ENCODE measurements at regions not wholly inside any gene's neighbourhood (a gene's known extent, or its start where the extent isn't known, plus 50 kb on each side); places are given as distances from the start of the nearest gene placed in this dataset.

DNA sequence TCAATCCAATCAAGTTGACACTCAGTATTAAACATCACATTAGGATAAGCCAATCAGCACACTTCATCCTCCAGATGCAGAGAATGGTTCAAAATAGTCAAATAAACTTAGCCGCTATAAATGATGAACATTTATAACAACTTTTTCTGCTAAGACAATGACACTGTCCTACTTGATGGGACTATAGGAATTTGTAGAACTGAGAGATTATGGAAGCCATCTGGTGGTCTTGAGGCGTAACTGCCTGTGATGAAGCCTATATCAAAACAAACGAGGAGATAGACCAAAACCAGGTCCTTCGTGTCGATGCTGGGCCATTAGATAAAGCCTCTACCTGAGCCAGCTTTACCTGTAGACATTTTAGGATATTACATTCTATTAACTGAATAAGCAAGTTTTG, 631.1 kb downstream of the COL12A1 start:
- H3K36me3 ChIP-seq (ENCODE audit: control insufficient read depth, insufficient read depth, low read length): no peaks in the 10 kb centered on the region
- 2% methylated on average over 5 of the region's 5 CpGs for WGBS (ENCODE audit: insufficient coverage, low coverage, missing lambda C conversion rate)
- no TSS peak for BruUV-seq (replicated peaks)
- no peaks in the 10 kb centered on the region for H3K9me3 ChIP-seq (replicated peaks; ENCODE audit: control insufficient read depth, insufficient read depth, low read depth, low read length)
- no peaks in the 10 kb centered on the region for H4K20me1 ChIP-seq (replicated peaks; ENCODE audit: control insufficient read depth, insufficient read depth, low read length)
- in situ Hi-C loops (cut with MboI): no loop called here
- H3K4me3 ChIP-seq: no peak overlapping the region
- no peak overlapping the region for H3K9ac ChIP-seq (ENCODE audit: insufficient read depth in 1 of 2, low read depth in 2 of 2, low read length in 2 of 2)
- TF ChIP-seq ZNF830 (CRISPR knock-in tag; IDR thresholded peaks at IDR 0.05) (no peak), RAD21 (CRISPR knock-in tag; conservative IDR thresholded peaks at IDR 0.05 in 1 of 2, IDR thresholded peaks at IDR 0.05 in 1 of 2) (peak in 1 of 2 experiments; percentile 39; a peak in 2 of 4 replicates)
- TF ChIP-seq, protein P1, sequence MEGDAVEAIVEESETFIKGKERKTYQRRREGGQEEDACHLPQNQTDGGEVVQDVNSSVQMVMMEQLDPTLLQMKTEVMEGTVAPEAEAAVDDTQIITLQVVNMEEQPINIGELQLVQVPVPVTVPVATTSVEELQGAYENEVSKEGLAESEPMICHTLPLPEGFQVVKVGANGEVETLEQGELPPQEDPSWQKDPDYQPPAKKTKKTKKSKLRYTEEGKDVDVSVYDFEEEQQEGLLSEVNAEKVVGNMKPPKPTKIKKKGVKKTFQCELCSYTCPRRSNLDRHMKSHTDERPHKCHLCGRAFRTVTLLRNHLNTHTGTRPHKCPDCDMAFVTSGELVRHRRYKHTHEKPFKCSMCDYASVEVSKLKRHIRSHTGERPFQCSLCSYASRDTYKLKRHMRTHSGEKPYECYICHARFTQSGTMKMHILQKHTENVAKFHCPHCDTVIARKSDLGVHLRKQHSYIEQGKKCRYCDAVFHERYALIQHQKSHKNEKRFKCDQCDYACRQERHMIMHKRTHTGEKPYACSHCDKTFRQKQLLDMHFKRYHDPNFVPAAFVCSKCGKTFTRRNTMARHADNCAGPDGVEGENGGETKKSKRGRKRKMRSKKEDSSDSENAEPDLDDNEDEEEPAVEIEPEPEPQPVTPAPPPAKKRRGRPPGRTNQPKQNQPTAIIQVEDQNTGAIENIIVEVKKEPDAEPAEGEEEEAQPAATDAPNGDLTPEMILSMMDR (IDR thresholded peaks at IDR 0.05 in 2 of 3, conservative IDR thresholded peaks at IDR 0.05 in 1 of 3; ENCODE audit: insufficient read depth in 2 of 3, low read depth in 1 of 3, low read length in 3 of 3): 0 out of 6 replicates have a peak, but pooled peaks of 2 of the 3 experiments have one; percentile 18 to 19
- H3K27ac ChIP-seq (ENCODE audit: extremely low read depth, low read depth, low read length): no peak overlapping the region
- DNase-seq (ENCODE audit: extremely low read depth in 1 of 4, low spot score in 3 of 4) (peak in 3 of 4 experiments; percentile 2 to 9 (median 9)), ATAC-seq (no peak), FAIRE-seq (no peak)
- H2AFZ ChIP-seq (ENCODE audit: low read depth, low read length): no peak overlapping the region
- no peaks in the 10 kb centered on the region for H3K79me2 ChIP-seq (ENCODE audit: control insufficient read depth, insufficient read depth, low read length)
- ChIA-PET CTCF (ENCODE audit: low intra/inter-chr PET ratio) (no interaction called here), POLR2A (no interaction called here)
- intact Hi-C loops (cut with micrococcal nuclease): no loop called here
- H3K27me3 ChIP-seq (ENCODE audit: control insufficient read depth in 2 of 2, insufficient read depth in 2 of 2, low read length in 2 of 2): no peaks in the 10 kb centered on the region
- H3K9me1 ChIP-seq (ENCODE audit: control insufficient read depth, insufficient read depth, low read length): no peaks in the 10 kb centered on the region
- H3K4me2 ChIP-seq (ENCODE audit: insufficient read depth, low read length): no peak overlapping the region
- no peaks in the 10 kb centered on the region for H3K4me1 ChIP-seq (replicated peaks in 1 of 2; ENCODE audit: control insufficient read depth in 2 of 2, insufficient read depth in 2 of 2, low read length in 2 of 2)

DNA sequence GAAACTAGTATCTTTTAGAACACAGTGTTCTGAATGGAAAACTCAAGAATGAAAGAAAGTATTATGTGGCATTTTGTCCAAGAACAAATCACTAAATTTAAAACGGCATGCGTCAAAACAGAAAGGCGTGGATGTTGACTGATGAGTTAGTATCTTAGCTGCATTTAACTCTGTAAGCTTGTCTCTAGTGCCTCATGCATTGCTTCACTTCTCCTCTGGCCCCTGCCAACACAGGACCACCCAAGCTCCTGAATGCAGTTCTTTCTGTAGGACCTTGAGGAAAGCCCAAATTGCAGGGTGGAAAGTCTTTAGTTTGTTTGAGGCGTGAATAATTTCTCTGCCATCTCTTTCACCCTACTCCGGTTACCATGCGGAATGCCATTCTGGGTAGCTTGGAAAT, 632.2 kb downstream of the COL12A1 start:
- ChIA-PET CTCF (ENCODE audit: low intra/inter-chr PET ratio) (no interaction called here), POLR2A (no interaction called here)
- DNase-seq (ENCODE audit: extremely low read depth in 1 of 4, low spot score in 3 of 4) (no peak), ATAC-seq (no peak), FAIRE-seq (no peak)
- Histone ChIP-seq H3K9ac (ENCODE audit: insufficient read depth in 1 of 2, low read depth in 2 of 2, low read length in 2 of 2) (no peak overlapping the region), H3K4me3 (no peak overlapping the region), H3K36me3 (ENCODE audit: control insufficient read depth, insufficient read depth, low read length) (no peaks in the 10 kb centered on the region), H4K20me1 (replicated peaks; ENCODE audit: control insufficient read depth, insufficient read depth, low read length) (no peaks in the 10 kb centered on the region), H3K4me1 (replicated peaks in 1 of 2; ENCODE audit: control insufficient read depth in 2 of 2, insufficient read depth in 2 of 2, low read length in 2 of 2) (no peaks in the 10 kb centered on the region), H3K9me1 (ENCODE audit: control insufficient read depth, insufficient read depth, low read length) (no peaks in the 10 kb centered on the region), H3K79me2 (ENCODE audit: control insufficient read depth, insufficient read depth, low read length) (no peaks in the 10 kb centered on the region), H3K27ac (ENCODE audit: extremely low read depth, low read depth, low read length) (no peak overlapping the region), H2AFZ (ENCODE audit: low read depth, low read length) (no peak overlapping the region), H3K9me3 (replicated peaks; ENCODE audit: control insufficient read depth, insufficient read depth, low read depth, low read length) (no peaks in the 10 kb centered on the region), H3K27me3 (ENCODE audit: control insufficient read depth in 2 of 2, insufficient read depth in 2 of 2, low read length in 2 of 2) (no peaks in the 10 kb centered on the region), H3K4me2 (ENCODE audit: insufficient read depth, low read length) (no peak overlapping the region)
- 5% methylated on average over 6 of the region's 6 CpGs for WGBS (ENCODE audit: insufficient coverage, low coverage, missing lambda C conversion rate)
- in situ Hi-C loops (cut with MboI) (no loop called here), intact Hi-C loops (cut with micrococcal nuclease) (no loop called here)
- no TSS peak for BruUV-seq (replicated peaks)
- TF ChIP-seq ZNF76 (CRISPR knock-in tag; IDR thresholded peaks at IDR 0.05; ENCODE audit: borderline replicate concordance) (no peak), PTBP1 (IDR thresholded peaks at IDR 0.05; ENCODE audit: low read depth, low read length) (no peak), ZNF184 (CRISPR knock-in tag; IDR thresholded peaks at IDR 0.05) (no peak), DIDO1 (tag; IDR thresholded peaks at IDR 0.05; ENCODE audit: low read depth) (no peak), MTA3 (IDR thresholded peaks at IDR 0.05; ENCODE audit: borderline replicate concordance) (no peak), ZNF511 (CRISPR knock-in tag; IDR thresholded peaks at IDR 0.05) (no peak), POLR2H (tag; IDR thresholded peaks at IDR 0.05; ENCODE audit: low read depth) (no peak), MEF2D (tag; conservative IDR thresholded peaks at IDR 0.05; ENCODE audit: low read depth) (no peak), SMAD3 (CRISPR knock-in tag; conservative IDR thresholded peaks at IDR 0.05) (no peak)
- TF ChIP-seq, protein P2, sequence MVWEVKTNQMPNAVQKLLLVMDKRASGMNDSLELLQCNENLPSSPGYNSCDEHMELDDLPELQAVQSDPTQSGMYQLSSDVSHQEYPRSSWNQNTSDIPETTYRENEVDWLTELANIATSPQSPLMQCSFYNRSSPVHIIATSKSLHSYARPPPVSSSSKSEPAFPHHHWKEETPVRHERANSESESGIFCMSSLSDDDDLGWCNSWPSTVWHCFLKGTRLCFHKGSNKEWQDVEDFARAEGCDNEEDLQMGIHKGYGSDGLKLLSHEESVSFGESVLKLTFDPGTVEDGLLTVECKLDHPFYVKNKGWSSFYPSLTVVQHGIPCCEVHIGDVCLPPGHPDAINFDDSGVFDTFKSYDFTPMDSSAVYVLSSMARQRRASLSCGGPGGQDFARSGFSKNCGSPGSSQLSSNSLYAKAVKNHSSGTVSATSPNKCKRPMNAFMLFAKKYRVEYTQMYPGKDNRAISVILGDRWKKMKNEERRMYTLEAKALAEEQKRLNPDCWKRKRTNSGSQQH (CRISPR knock-in tag; IDR thresholded peaks at IDR 0.05): no peak

All from K562 (cell line).